ENCODE measurements at regions not wholly inside any gene's neighbourhood (a gene's known extent, or its start where the extent isn't known, plus 50 kb on each side); places are given as distances from the start of the nearest gene placed in this dataset.

DNA sequence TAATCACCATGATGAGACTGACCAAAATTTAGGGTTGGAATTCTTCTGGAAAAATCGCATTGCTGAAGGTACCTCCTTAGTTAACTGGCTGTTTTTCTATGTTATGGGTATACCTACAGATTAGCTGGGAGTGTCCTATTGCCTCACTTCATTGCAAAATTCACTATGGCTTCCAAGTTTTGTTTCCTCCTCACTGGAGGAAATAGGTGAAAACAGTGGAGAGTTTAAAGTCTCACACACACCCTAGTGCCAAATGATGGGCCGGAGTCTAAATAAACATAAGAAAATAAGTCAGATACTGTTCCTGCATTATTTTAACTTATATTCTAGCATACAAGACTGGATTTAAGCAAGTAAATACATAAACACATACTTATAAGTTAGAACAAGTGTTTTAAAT, 98.2 kb downstream of the AHR start:
- no peak for TF ChIP-seq POLR2A (IDR thresholded peaks at IDR 0.05)
- TF ChIP-seq, protein P1, sequence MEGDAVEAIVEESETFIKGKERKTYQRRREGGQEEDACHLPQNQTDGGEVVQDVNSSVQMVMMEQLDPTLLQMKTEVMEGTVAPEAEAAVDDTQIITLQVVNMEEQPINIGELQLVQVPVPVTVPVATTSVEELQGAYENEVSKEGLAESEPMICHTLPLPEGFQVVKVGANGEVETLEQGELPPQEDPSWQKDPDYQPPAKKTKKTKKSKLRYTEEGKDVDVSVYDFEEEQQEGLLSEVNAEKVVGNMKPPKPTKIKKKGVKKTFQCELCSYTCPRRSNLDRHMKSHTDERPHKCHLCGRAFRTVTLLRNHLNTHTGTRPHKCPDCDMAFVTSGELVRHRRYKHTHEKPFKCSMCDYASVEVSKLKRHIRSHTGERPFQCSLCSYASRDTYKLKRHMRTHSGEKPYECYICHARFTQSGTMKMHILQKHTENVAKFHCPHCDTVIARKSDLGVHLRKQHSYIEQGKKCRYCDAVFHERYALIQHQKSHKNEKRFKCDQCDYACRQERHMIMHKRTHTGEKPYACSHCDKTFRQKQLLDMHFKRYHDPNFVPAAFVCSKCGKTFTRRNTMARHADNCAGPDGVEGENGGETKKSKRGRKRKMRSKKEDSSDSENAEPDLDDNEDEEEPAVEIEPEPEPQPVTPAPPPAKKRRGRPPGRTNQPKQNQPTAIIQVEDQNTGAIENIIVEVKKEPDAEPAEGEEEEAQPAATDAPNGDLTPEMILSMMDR (IDR thresholded peaks at IDR 0.05) = no peak
- Histone ChIP-seq H3K4me1 (no peaks in the 10 kb centered on the region), H3K36me3 (ENCODE audit: low read depth, missing control alignments) (no peaks in the 10 kb centered on the region), H3K4me3 (no peak overlapping the region), H3K27ac (no peak overlapping the region), H3K27me3 (no peaks in the 10 kb centered on the region), H3K9me3 (no peaks in the 10 kb centered on the region)
- WGBS, 2 donors = 86 to 90% methylated on average over 2 of the region's 2 CpGs
- intact Hi-C loops (cut with DNase I; ENCODE audit: low total_unique reads) = no loop called here
- DNase-seq = no peak

DNA sequence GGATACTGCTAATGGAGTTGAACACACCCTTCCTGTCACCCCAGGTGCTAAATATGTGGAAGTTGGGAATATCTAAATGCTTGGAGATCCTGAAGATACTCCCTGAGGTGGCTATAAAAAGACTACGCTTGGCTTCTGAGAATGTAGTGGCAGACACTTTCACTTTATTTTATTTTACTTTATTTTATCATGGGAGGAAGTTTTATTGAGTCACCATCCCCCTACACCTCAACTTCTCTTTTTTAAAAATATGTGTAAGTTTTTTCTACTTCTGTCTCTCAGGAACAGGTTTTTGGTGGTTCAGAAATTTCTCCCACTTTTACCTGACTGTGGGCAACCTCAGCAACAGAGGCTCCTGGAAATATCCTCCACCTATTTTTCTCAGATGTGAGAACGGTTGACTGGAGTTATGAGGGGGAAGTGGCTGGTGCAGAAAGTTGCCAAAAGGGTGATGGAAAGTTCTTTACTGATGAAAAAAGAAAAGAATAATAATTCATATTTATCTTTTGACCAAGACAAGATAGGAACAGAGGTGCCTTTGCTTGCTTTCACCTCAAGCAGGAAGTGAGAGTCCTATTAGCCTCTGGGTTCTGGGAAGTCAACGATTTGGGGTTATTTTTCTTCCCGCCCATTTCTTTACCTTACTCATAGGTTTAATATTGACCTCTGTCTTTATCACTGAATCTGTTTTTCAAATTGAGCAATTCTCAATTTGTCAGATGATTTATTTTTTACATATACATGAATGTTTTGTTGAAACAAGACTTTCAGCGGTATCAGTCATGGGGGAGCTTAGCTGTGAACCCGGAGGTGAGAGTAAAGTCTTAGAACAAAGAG, 103.6 kb downstream of the AHR start:
- Histone ChIP-seq H3K9me3 (no peaks in the 10 kb centered on the region), H3K4me1 (peaks cover 5% of the 10 kb centered on the region), H3K27me3 (no peaks in the 10 kb centered on the region), H3K36me3 (ENCODE audit: low read depth, missing control alignments) (no peaks in the 10 kb centered on the region), H3K27ac (no peak overlapping the region), H3K4me3 (no peak overlapping the region)
- 75 to 85% methylated on average over 6 of the region's 6 CpGs for WGBS, 2 donors
- no peak for DNase-seq
- intact Hi-C loops (cut with DNase I; ENCODE audit: low total_unique reads) = no loop called here
- TF ChIP-seq, protein P1 (IDR thresholded peaks at IDR 0.05) = no peak
- no peak for TF ChIP-seq POLR2A (IDR thresholded peaks at IDR 0.05)

DNA sequence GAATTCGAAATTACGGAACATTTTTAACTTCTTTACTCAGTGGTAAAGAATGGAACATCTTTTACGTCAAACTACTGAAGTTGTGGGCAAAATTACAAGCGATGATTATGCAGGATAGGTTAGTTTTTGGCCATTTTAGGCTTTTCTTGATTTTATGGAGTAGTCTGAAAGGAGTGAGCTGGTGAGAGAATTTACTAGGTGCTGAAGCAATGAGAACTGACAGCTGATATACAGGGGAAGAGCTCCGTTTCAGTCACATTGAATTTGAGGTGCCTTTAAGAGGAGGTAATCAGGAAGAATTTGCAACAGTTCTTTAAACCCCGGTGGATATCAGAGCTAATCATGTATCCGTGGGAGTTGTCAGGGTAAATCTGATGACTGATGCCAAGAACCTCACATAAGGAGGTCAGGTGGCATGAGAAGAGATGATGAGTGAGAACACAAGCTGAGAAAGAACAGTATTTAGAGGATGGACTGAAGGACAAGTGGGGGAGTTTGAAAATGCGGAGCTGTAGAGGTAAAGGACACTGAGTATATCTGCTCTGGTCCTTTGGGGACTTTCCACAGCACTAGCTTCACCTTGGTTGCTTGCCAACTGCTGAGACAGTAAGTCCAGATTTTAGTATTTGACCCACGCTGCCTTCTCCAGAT, 104.3 kb downstream of the AHR start:
- no peaks in the 10 kb centered on the region for H3K27me3 ChIP-seq
- H3K4me1 ChIP-seq = peaks cover 5% of the 10 kb centered on the region
- peak; percentile 67 for DNase-seq
- H3K9me3 ChIP-seq = no peaks in the 10 kb centered on the region
- intact Hi-C loops (cut with DNase I; ENCODE audit: low total_unique reads) = no loop called here
- H3K27ac ChIP-seq = no peak overlapping the region
- WGBS, 2 donors = 51 to 54% methylated on average over 9 of the region's 9 CpGs
- H3K4me3 ChIP-seq = no peak overlapping the region
- TF ChIP-seq, protein P1 (IDR thresholded peaks at IDR 0.05) = no peak
- no peak for TF ChIP-seq POLR2A (IDR thresholded peaks at IDR 0.05)
- H3K36me3 ChIP-seq (ENCODE audit: low read depth, missing control alignments) = no peaks in the 10 kb centered on the region

DNA sequence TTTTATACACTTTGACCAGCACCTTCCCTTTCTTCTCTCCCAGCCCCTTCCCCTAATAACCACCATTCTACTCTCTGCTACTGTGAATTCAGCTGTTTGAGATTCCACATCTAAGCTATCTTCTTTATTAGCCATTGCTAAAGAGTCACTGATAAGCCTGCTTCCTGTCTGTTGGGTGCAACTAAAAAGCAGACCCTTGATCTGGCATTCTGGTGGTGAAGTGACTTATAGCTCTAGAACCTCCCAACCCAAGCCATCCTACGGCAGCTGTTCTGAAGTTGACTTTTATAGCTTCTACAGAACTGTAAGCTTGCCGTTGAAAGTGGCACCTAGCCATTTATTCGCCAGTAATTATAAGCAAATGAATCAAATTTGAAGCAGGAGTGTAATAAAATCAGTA, 105.6 kb downstream of the AHR start:
- no peaks in the 10 kb centered on the region for H3K9me3 ChIP-seq
- intact Hi-C loops (cut with DNase I; ENCODE audit: low total_unique reads) = no loop called here
- H3K36me3 ChIP-seq (ENCODE audit: low read depth, missing control alignments) = no peaks in the 10 kb centered on the region
- TF ChIP-seq, protein P1 (IDR thresholded peaks at IDR 0.05) = no peak
- TF ChIP-seq POLR2A (IDR thresholded peaks at IDR 0.05) = no peak
- DNase-seq = no peak
- H3K4me1 ChIP-seq = peaks cover 5% of the 10 kb centered on the region
- no peak overlapping the region for H3K27ac ChIP-seq
- H3K27me3 ChIP-seq = no peaks in the 10 kb centered on the region
- WGBS, 2 donors = 69 to 76% methylated on average over 3 of the region's 3 CpGs
- H3K4me3 ChIP-seq = no peak overlapping the region
